Pulmonary artery endothelial cell (primary cell): ENCODE measurements at regions not wholly inside any gene's neighbourhood (a gene's known extent, or its start where the extent isn't known, plus 50 kb on each side); places are given as distances from the start of the nearest gene placed in this dataset.

ENCODE experiments used
- DNase-seq: peaks from one replicate; pipeline ENCODE4 v3.0.0-alpha.2; 2011; ENCODE audit warnings: low read depth, low spot score

- DNase-seq, result peak; percentile 98
Observed at GRCh38 chr10:63707254-63707910, 186.2 kb downstream of the REEP3 start.

GRCh38 chr10:63708421-63708820, 187.2 kb downstream of the REEP3 start:
- no peak for DNase-seq

- no peak for DNase-seq
Observed at GRCh38 chr10:63710703-63711102, 189.5 kb downstream of the REEP3 start.

- no peak for DNase-seq
Observed at GRCh38 chr10:63711361-63711760, 190.2 kb downstream of the REEP3 start.

GRCh38 chr10:63711867-63712716, 190.9 kb downstream of the REEP3 start:
- peak; percentile 89 for DNase-seq

GRCh38 chr10:63712717-63713115, 191.5 kb downstream of the REEP3 start:
- DNase-seq, result no peak

- DNase-seq, result no peak
Observed at GRCh38 chr10:63713191-63714144, 192.3 kb downstream of the REEP3 start.

- DNase-seq, result no peak
Observed at GRCh38 chr10:63716016-63716580, 194.9 kb downstream of the REEP3 start.

- no peak for DNase-seq
Observed at GRCh38 chr10:63717027-63717715, 196.0 kb downstream of the REEP3 start.

- DNase-seq, result no peak
Observed at GRCh38 chr10:63718006-63718405, 196.8 kb downstream of the REEP3 start.

GRCh38 chr10:63718421-63718820, 197.2 kb downstream of the REEP3 start:
- no peak for DNase-seq

- DNase-seq, result no peak
Observed at GRCh38 chr10:63719226-63719856, 198.1 kb downstream of the REEP3 start.

GRCh38 chr10:63720072-63720537, 198.9 kb downstream of the REEP3 start:
- DNase-seq, result no peak

- no peak for DNase-seq
Observed at GRCh38 chr10:63720676-63721075, 199.5 kb downstream of the REEP3 start.

GRCh38 chr10:63722537-63722936, 201.3 kb downstream of the REEP3 start:
- peak; percentile 73 for DNase-seq

GRCh38 chr10:63723320-63723719, 202.1 kb downstream of the REEP3 start:
- no peak for DNase-seq

- no peak for DNase-seq
Observed at GRCh38 chr10:63723741-63724140, 202.5 kb downstream of the REEP3 start.

- DNase-seq, result no peak
Observed at GRCh38 chr10:63724922-63725321, 203.7 kb downstream of the REEP3 start.

- DNase-seq, result no peak
Observed at GRCh38 chr10:63726867-63727266, 205.7 kb downstream of the REEP3 start.

- DNase-seq, result no peak
Observed at GRCh38 chr10:63727636-63728035, 206.4 kb downstream of the REEP3 start.
